ENCODE measurements at regions not wholly inside any gene's neighbourhood (a gene's known extent, or its start where the extent isn't known, plus 50 kb on each side); places are given as distances from the start of the nearest gene placed in this dataset.

DNA sequence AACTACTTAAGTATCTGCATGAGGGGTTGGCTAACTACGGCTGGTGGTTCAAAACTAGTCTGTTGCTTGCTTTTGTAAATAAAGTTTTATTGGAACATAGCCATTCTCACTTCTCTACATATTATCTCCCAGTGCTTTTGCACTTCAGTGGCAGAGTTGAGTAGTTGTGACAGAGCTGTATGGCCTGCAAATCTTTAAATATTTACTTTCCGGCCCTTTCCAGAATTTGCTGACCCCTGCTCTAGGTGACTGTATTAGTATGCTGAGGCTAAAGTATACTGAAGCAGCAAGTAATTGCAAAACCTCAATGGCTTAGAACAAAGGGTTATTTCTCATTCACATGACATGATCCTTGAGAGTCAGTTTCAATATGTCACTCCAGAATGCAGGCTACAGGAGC is 78.3 kb downstream of the OTUD1 start:
- TF ChIP-seq, protein P1, sequence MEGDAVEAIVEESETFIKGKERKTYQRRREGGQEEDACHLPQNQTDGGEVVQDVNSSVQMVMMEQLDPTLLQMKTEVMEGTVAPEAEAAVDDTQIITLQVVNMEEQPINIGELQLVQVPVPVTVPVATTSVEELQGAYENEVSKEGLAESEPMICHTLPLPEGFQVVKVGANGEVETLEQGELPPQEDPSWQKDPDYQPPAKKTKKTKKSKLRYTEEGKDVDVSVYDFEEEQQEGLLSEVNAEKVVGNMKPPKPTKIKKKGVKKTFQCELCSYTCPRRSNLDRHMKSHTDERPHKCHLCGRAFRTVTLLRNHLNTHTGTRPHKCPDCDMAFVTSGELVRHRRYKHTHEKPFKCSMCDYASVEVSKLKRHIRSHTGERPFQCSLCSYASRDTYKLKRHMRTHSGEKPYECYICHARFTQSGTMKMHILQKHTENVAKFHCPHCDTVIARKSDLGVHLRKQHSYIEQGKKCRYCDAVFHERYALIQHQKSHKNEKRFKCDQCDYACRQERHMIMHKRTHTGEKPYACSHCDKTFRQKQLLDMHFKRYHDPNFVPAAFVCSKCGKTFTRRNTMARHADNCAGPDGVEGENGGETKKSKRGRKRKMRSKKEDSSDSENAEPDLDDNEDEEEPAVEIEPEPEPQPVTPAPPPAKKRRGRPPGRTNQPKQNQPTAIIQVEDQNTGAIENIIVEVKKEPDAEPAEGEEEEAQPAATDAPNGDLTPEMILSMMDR (conservative IDR thresholded peaks at IDR 0.05), result no peak
- TF ChIP-seq EZH2 (IDR thresholded peaks at IDR 0.05; ENCODE audit: low read depth), result no peak
